ENCODE measurements at regions not wholly inside any gene's neighbourhood (a gene's known extent, or its start where the extent isn't known, plus 50 kb on each side); places are given as distances from the start of the nearest gene placed in this dataset.

DNA sequence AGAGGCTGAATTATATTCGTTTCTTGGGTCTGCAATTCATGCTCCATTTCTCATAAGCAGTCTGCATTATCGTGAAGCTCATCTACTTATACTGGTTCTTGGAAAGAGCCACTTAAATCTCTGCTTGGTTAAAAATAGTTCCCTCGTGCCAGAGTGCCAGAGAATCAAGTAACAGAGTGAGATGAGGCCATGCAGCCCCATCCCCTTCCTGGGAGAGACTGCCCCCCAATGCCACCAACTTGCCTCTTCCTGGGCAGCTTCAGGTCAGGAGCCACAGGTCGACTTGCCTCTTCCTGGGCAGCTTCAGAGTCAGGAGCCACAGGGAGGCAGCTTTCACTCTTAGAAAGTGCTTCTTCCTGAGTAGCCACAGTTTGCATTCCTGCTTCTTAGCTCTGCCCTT lies 223.9 kb upstream of the ZBED5 start:
- in situ Hi-C loops (cut with MboI; ENCODE audit: low sequenced_read_pairs) = no loop called here

DNA sequence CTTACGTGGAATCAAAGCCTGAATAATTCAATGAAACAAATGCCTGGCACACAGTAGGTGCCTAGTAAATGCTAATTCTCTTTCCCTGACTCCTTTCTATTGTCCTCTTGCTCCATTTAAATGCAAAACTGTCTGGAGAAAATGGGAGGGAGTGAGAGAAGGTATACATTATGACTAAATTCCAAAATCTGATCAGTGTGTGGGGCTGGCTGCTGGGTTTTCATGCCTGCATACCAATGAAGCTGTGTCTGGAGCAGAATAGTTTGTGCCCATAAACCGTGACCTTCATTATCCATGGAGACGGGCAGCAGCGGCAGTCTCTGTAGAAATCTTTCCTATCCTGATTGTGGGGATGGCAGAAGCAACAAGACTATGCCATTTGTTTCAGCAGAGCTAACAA lies 223.4 kb upstream of the ZBED5 start:
- in situ Hi-C loops (cut with MboI; ENCODE audit: low sequenced_read_pairs) = no loop called here

DNA sequence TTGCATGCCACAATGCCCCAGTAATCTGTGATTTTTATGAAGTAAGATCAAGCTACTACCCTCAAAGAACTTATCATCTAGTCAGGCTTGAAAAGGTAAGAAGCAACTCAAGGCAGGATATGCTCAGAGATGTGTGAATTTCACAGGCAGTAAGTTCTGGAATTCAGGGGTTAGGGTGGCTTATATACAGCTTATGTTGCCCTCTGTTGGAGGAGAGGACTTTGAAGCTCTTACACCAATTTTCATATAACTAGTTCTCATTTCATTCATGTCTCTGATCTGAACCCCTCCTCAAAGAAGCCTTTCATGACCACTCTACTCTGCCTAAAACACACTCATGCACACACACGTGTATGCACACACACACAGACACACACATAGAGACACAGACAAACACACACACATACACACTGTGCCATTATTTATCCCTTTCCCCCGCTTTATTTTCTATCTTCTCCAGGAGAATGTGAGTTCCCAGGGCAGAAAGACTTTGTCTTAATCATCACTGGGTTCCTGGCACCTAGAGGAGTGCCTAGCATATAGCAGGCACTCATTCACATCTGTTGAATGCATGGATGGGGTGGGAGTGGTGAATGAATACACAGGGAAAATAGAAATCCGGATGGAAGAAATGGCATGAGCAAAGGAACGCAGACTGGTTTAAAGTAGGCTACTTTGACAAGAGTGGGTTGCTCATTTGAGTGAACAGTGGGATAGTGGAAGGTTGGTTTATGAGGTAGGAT lies 220.7 kb upstream of the ZBED5 start:
- in situ Hi-C loops (cut with MboI; ENCODE audit: low sequenced_read_pairs) = no loop called here

DNA sequence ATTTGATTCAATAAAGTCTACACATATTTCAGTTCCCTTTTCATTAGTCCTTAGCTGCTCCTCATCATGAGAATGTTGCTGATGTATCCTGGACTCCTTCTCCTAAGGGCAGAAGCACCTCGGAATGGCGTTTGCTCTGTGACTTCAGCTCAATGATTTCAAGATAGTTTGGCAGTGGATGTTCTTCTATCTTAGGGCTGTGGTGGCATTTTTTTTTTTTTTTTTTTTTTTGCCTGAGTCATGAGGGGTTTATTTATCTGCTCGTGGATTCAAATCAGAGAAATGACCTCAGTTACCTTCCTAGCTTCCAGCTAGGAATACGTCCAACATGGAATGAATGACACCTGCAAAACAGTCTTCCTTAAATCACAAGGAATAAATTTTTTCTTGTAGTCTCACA lies 220.0 kb upstream of the ZBED5 start:
- in situ Hi-C loops (cut with MboI; ENCODE audit: low sequenced_read_pairs) = no loop called here

DNA sequence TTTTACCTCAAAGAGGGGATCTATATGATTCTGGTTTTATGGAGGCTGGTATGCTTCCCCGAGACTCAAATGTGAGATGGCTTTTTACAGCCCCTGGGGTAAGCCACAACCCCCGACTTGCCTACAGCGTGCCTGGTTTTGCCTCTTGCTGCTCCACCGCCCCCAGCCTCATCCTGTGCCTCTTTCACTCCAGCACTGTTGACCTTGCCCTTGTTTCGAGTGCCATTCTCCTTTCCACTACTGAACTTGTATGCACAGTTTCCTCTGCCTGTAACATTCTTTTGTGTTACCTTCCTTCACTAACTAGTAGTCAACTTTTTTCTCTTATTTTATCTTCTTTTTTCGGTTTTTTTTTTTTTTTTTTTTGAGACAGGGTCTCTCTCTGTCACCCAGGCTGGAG lies 219.0 kb upstream of the ZBED5 start:
- in situ Hi-C loops (cut with MboI; ENCODE audit: low sequenced_read_pairs) = no loop called here

DNA sequence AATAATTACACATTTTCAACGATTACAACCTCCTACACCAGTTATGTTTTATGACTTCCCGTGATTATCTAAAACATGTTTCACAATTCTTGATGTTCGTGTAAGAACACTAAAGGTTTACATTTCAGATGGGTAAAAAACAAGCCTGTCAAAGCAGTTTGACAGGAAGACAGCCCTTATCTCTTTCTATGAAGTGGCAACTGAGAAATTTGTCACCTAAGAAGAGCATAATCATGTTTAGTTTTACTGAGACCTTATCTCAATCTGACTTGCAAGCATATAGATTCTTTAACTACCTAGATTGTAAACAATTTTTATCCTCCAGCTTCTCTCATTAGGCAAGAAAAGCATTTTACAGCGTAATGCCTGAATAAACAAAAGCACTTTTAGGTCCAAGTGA lies 218.4 kb upstream of the ZBED5 start:
- in situ Hi-C loops (cut with MboI; ENCODE audit: low sequenced_read_pairs) = no loop called here

DNA sequence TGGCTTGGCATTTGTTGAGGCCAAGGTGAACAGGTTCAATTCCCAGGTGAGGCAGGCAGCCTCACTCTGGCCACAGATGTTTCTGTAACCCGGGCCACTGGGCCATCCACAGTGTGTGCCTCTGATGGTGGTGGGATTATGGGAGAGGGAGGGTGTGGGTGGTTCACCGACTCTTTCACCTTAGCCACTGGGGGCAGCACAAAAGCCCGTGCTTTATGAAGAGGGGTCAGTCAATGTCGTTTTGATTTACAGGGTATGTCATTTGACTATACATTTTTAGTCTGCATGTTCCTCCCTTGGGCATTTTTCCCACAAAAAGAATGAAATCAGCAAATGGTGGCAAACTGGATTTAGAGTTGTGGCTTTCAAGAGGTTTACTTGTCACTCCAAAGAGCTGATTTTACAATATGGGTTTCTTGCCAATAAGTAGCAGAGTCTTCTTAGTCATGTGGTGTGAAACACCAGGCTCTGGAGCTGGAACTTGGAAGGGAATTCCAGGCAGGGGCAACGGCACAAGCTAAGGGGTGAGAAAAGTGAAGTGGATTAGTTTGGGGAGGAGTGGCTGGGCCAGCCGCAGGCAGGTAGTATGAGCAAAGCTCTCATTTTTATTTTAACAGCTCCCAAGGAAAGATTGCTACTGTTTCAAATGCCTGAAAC lies 217.8 kb upstream of the ZBED5 start:
- in situ Hi-C loops (cut with MboI; ENCODE audit: low sequenced_read_pairs) = no loop called here

DNA sequence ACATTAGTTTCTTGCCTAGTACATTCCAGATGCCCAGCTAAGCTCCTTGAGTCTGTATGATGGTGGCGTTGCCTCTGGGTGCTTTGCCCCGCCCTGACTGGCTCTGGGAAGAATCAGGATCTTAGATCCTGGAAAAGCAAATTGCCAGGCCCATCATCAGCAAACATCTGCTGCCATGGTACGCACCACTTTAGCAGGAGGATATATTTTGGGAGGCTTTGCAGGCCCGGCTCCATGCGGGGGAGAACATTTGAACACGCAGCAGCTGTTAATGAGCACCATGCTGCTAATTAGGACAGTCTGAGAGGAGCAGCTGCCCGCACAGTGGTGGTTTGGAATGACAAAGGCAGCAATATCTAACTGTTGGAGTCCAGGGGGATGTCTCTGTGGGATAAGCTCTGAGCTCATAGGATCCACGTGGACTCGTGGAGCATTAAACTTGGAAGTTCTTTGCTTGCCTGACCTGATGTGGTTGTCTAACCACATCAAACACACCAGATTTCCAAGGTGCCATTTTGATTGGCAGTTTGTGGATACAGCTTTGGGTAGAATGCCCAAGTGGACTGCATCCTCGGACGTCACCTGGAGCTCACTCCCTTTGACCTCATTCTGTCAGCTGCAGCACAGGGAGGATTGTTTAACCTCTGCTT lies 217.0 kb upstream of the ZBED5 start:
- in situ Hi-C loops (cut with MboI; ENCODE audit: low sequenced_read_pairs) = no loop called here

DNA sequence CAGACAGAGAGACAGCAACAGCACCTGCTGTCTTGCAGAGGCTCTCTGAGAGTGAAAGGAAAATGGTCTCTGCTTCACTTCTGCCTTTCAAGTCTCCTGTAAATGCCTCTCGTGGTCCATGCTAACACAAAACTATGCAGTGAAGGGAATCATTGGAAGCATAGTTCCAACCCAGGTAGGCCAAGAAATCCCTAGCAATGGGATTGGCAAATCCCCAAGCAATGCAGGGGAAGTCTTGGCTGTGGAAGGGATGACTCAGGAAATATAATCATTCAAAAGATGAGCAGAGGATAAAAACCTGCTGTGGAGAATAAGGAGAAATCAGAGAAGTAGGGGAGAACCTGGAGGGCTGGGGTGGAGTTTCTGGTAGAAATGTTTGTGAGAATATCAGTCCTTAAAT lies 216.1 kb upstream of the ZBED5 start:
- in situ Hi-C loops (cut with MboI; ENCODE audit: low sequenced_read_pairs) = no loop called here

DNA sequence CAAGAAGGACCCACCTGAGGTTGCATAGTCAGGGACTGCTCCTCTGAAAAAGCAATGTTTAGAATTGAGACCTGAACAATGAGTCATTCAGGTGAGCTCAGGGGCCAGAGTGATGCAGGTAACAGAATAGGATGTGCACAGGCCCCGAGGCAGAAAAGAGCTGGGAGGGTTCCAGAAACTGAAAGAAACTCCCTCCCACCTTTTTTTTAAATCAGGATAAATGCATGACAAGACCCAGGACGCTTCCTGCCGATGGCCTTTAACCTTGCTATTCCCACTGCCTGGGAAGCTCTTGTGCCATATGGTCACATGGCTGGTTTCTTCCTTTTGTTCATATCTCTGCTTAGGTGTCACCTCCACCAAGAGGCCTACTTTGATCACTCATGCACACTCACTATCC lies 214.2 kb upstream of the ZBED5 start:
- in situ Hi-C loops (cut with MboI; ENCODE audit: low sequenced_read_pairs) = no loop called here

DNA sequence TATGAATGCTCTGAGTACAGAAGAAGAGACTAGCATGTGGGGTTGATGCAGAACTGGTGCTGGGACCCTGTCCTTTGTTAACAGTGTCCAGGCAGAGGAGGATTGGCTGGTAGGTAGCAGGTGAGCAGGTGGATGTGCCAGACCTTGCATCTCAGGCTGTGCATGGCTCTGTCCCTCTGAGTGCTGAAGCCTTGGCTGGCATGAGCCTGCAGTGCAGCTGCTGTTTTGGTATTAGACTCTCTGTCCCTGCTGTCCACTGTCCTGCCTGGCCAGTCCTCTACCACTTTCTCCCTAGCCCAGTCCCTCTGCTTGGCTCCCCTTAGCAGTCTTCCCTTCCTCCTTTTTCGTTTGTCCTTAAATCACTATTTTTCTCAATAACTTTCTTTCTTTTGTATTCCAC lies 213.6 kb upstream of the ZBED5 start:
- in situ Hi-C loops (cut with MboI; ENCODE audit: low sequenced_read_pairs) = no loop called here

DNA sequence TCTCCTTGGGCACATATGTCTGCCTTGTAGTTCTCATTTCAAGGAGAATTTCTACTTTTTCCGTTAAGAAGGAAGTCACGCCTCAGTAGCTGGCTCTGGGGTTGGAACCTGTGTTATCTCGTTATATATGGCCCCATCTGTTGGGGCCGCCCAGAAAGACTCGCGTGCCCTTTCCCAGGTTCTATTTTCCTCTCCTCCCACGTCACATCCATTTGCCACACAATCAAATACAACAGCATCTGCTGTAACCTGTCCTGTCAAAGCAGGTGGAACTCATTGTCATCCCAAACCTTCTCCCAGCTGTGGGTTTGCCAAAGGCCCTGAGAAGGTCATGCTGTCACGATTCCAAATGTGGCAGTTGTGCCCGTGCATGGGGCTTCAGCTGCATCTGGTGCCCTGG lies 213.1 kb upstream of the ZBED5 start:
- in situ Hi-C loops (cut with MboI; ENCODE audit: low sequenced_read_pairs) = no loop called here

DNA sequence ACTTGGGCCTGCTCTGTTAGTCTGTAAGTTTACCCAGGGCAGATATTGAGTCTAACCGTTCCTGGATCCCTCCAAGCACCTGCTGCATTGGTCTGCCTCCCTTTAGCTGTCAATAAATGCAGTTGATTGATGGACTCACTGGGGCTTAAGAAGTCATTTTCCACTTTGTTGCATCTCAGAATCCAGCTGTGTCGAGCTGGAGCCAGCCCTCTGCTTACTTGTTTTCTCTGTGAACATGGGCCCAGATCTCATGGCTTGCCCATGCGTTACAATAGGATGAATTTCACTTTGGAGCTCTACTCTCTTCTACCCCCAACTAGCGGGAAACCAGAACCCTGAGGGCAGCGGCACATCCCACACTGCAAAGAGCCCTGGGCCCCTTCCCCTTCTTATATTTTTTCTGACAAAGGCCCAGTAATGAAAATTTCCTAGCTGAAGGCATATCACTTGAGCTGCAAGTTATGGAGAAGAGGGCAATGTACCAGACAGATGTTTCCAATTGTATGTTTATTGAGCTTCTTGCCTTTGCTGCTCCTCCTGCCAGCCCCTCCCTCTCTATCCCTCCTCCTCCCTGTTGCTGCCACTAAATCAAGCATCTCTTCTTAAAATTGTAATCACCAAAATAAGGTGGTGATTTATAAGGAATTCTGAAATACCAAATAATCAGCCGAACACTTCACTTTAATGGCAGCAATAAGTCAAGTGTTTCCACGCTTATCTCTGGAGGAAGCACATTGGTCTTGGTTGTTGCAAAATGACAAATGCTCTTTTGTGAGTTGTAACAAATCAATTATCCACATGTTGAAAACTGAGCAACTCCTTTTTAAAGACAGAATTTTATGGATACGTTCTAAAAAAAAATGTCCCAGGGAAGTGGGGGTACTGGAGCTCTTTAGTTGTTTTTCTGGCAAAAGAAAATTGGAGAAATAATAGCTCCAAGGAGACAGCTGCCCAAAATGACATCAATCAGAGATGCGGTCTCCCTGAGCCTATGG lies 212.3 kb upstream of the ZBED5 start:
- in situ Hi-C loops (cut with MboI; ENCODE audit: low sequenced_read_pairs) = no loop called here

DNA sequence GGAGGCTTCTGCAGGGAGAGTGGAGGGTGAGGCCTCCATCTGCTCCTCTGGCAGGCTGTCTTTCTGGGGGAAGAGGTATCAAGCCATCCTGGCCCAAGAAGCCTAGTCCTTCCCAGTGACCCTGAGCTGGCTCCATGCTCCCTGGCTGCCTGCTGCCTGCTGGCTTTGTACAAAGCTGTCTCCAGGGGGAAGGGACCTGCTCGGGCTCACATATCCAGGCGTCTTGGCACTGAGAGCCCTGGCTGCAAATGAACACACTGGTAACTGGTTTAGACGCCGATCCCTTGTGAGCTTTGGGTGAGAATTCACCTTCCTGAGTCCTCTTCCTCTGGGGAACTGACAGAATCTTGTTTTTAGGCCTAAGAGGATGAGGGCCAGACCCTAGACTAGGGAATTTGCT lies 210.3 kb upstream of the ZBED5 start:
- in situ Hi-C loops (cut with MboI; ENCODE audit: low sequenced_read_pairs) = no loop called here

DNA sequence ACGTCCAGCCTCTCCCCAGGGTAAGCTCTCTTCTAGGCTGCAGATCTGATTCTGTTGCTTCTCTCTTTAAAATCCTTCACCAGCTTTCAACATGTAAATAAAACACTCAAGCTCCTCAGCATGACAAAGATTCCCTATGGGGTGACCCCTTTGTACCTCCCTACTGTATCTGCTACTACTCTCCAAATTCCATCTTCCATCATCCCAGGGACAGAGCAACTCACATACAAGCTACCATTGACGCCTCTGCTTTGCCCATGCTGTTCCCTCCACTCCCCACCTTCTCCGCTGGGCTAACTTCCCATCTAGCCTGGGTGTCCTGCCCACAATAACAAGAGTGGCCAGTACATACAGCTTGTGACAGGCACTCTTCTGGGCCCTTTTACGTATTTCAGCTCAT lies 207.5 kb upstream of the ZBED5 start:
- in situ Hi-C loops (cut with MboI; ENCODE audit: low sequenced_read_pairs) = no loop called here

DNA sequence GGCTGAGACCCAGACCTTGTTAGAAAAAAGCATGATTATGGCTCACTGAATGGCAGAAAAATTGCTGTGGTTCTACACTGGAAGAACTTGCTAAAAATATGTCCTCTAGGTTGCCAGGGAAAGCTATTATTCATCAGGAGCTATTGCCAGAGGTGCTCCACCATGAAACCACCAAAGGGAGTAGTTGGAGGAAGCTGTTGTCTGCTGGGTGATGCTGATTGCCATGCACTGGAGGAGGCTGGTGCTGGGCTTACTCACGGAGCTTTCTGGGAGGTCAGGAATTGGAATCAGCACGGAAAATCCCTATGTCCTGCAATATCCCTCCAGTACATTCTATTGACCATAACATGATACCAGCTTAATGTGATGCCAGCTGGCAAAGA lies 199.6 kb upstream of the ZBED5 start:
- in situ Hi-C loops (cut with MboI; ENCODE audit: low sequenced_read_pairs) = no loop called here

DNA sequence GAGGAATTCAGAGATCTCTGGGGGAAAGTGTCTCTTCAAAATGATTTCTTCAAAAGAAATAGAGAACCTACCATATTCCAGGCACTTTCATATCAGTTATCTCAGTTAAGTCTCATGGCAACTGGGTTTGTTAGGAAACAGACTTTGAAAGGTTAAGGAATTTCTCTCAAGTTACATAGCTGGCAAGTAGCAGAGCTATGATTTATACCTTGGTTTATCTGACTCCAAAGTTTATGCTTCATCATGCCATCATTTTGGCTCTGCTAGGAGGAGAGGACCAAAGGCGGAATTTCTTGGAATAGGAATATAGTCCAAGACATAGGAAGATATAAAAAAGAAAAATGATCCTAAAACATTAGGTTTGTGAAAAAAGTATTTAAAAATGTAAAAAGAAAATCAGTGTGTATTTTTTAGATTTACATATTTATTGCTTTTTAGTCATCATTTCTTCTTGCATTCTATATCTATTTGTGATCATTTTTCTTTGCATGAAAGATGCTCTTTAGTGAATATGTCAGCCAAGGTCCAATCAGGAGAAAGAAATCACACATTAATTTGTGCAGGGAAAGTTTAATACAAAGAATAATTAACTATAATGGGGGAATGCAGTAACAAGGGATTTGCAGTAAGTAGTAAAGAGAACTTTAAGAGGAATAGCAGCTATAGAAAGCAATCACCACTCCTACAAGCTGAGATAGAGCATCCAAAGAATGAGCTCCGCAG lies 199.1 kb upstream of the ZBED5 start:
- in situ Hi-C loops (cut with MboI; ENCODE audit: low sequenced_read_pairs) = no loop called here

DNA sequence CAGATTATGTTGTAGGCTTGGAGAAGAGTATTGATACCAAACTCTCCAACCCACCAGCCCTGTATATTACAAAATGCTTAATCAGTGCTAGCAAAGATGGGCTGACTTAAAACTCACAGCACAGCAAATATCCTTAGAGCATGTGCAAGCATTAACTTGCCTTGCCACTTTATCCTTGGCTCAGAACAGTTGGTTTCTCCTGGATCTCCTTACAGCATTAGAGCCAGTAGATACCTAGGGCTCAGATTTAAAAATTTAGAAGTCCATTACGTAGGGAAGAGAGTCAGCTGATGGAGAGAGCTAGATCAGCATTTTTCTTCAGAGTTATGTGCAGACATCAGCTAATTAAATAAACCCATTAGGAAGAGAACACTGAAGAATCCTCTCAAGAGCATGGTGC lies 198.5 kb upstream of the ZBED5 start:
- in situ Hi-C loops (cut with MboI; ENCODE audit: low sequenced_read_pairs) = no loop called here

DNA sequence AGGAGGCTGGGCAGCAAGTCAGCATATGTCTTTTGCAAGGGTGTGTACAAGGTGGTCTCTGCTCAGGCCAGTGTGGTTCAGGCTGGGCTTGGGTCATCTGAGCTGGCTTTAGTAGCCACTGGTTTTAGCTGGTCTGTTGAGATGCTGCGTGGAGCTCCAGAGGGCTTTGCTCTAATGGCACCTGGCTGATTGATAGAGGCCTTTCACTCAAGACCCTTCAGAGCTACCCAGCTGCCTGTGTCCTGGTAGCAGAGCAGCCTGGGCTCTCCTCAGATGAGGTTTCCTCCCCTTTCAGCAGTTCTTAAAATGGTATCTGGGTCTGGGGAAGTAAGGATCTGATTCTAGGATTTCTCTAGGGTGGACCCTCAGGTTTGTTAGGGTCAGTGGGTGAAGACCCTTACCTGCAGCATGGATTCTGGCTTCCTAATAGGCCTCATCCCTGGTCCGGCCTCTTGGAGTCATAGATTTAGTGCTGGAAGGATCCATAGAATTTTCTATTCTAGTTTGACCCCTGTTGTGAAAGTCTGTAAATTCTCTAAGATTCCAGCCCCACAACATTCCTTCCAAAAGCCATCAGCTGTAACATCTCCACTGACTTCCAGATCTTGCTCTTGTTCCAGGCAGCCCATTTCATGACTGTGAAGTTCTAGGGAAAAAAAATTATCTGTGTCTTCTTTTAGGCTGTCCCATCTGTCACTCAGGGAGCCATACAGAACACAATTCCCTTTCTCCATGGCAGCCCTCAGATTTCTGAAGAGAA lies 190.2 kb upstream of the ZBED5 start:
- in situ Hi-C loops (cut with MboI; ENCODE audit: low sequenced_read_pairs) = loop anchor here (25.0 kb wide), 1 partner anchor 739 kb away; no protein-coding TSS in a partner anchor

DNA sequence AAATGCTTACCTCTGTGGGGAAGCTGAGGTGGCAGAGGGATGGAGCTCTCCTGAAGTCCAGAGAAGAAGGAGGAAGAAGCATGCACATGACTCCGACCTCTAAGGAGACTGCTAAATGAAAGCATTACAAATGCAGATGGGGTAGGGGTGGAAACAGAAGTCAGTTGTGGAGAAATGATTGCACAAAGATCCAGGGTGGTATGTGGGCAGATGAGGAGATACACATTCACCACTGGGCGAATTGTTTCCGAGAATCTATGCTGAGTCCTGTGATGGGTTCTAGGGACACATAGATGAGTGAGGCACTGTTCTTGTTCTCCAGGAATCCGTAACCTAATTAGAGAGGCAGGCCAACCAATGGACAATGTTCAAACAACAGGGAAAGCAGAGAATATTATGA lies 188.9 kb upstream of the ZBED5 start:
- in situ Hi-C loops (cut with MboI; ENCODE audit: low sequenced_read_pairs) = loop anchor here (25.0 kb wide), 1 partner anchor 741 kb away; no protein-coding TSS in a partner anchor
